GM18519 (cell line): ENCODE measurements at regions not wholly inside any gene's neighbourhood (a gene's known extent, or its start where the extent isn't known, plus 50 kb on each side); places are given as distances from the start of the nearest gene placed in this dataset.
A peak's percentile ranks its signal among the peaks of the same experiment; 100 is the strongest.
"Not testable (repeated sequence)": the region's sequence is repeated elsewhere in the genome, so short reads cannot be mapped to it uniquely, and the experiment has no call there.

Experiments
- ATAC-seq: cut with Tn5 transposase; IDR thresholded peaks from one replicate; pipeline ENCODE4 v1.9.1; 2021; ENCODE audit warnings: mild to moderate bottlenecking, moderate library complexity; ENCODE audit not compliant: unreplicated experiment, low FRiP score

DNA sequence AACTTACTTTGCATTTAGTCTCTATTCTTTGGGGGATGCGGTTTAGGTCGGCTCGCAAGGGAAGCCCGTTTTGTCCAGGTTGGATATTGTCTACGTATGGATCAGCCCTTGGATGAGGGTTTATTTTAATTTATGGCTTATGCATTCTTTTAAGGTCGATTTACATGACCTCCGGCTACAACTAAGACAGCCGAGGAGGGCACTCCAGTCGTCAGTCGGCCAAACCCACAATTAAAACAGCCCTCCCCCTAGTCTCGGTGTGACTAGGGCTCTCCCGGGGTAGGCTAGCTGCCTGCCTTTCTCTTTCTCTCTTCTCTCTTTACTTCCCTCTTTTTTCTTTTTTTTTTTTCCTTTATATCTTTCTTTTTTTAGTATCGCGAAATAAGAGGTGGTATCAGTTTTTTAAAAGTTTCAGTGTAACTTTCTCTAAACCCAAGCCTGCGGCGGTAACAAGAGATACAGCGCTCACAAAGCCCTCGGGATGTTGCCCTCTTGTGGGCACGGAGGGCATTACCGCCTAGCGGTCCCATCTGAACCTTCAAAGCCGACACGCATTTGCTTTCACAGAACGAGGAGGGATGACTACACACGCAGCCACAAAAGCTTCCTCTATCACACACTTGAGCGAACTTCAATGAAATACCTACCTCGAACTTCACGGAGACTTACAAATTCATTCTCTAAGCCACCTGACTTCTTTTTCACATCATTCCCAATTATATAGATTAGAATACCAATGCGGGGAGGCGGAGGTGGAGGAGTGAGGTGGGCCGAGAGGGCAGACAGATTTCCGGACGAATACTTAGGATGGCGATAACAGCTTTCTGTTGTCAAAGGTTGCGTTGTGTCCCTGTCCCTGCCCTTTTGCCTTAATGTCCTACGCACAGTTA is 132.3 kb upstream of the C11orf58 start:
- peak; percentile 89 for ATAC-seq

DNA sequence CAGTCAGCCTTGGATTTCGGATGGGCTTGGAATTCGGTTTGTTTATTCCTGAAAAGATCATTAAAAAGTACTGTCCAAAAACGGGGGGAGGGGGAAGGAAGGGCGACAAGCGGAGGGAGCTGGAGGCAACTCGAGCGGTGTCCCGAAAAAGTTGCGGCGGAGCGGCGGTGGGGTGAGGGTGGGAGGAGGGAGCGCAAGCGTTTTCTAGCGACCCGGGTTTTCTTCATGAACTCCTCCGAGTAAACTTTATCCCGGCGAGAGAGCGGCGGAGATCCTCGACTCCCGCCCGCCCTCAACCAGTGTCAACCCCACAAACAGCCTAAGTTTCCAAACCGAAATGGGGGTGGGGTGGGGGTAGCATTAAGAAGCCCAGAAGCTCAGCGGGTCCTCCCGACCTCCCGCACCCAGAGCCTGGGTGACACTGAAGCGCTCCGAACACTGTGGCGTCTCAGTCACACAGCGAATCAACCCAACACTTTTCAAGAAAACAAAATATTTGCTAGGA is 133.0 kb upstream of the C11orf58 start:
- no peak for ATAC-seq

DNA sequence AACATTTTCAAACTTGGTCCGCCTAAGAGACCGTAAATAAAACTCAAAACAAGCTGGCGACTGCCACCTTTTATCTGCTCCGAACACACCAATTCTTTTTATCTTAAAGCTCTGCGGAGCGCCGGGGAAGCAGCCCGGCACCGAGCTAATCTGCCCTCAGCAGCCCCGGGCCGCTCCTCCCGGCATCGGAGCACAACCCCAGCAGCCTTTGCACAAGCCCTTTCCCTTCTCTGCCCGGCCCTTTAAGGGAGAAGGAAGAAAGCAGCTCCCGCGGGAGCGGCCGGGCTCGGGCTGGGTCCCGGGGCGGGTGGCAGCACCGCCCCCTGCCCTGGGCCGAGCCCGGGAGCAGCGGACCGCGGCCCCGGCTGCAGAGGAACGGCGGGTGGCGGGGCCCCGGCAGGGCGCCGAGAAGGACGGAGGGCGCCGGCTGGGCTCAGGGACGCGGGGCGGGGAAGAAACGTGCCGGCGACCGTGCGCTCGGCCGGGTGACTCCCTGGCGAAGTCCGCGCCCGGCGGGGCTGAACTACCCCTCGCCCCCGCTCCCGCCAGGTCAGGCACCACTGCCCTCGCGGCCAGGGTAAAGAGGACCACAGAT is 133.6 kb upstream of the C11orf58 start:
- no peak for ATAC-seq

DNA sequence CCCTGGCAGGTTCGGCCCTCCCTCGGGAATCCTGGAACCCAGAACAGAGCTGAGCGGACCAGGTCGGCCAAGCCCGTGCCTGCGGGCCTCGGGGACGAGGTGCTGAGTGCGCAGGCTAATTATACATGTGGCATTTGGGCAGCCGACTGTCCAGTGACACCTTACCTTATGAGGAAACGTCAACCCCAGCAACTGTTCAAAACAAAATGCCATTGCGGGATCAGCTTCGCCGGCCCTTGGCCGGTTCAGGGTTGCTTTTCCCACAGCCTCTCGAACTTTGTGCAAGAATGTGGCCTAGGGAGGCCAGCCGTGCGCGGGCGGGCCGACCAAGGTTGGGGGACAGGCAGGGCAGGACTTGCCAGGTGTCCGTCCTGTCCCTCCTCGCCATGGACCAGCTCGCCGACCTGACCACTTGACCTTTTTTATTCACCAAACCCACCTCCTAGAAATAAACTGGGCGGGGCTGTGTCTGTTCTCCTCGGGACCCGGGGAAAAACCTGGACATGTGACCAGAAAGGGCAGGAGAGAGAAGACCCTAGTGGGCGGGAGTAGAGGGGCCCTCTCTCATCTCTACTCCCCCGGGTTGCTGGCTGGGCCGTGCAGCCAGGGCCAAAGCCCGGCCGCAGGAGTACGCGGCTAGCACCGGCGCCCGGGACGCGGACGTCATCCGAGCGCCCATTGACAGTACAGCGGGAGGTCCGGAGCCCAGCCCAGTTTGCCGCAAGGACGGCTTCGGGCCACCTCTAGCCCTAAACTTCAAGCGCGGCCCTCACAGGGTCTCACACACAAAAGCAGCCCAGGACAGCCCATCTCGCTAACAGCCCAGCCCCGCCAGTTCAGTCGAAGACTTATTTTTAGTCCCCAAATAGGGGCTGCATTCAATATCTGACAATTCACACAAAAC is 134.3 kb upstream of the C11orf58 start:
- ATAC-seq, result no peak

- no peak for ATAC-seq
Measured at GRCh38 chr11:16603245-16603644, 135.2 kb upstream of the C11orf58 start.

- no peak for ATAC-seq
Measured at GRCh38 chr11:16598906-16599305, 139.5 kb upstream of the C11orf58 start.

DNA sequence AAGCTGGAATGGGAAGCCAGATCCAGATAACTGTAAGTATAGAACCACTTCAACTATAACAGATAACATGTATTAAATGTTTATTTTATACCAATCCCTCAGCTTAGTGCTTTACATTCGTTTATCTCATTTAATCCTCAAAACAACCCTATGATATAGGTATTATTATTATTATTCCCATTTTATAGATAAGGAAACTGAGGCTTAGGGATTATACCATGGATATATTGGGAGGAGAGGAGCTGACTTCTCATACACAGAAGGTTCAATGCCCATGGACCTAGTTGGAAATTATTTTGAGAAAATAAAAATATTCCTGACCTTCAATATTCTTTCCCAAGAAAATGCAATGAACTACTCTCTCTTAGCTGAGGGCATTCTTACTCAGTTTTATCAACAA is 140.4 kb upstream of the C11orf58 start:
- no peak for ATAC-seq

GRCh38 chr11:16596231-16596630 is 142.2 kb upstream of the C11orf58 start:
- ATAC-seq, result no peak

GRCh38 chr11:16591157-16591556 is 147.3 kb upstream of the C11orf58 start:
- ATAC-seq, result no peak

DNA sequence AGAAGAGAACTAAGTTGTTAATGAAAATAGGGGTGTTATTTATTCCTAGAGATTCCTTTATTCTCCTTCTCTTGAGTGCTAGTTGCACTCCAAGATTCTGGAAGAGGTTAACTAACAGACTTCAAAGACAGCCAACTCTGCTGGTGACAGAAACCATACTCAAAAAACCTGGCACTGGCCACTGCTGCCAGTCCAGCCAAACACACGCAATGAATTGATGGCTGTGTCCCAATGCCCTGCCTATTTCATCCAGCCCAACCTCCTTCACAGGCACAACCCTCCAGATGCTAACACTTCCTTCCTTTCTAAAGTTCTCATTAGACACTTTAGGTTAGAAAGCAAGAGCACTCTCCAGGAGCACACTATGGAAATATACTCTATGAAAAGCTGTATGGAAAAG is 150.8 kb upstream of the C11orf58 start:
- no peak for ATAC-seq

DNA sequence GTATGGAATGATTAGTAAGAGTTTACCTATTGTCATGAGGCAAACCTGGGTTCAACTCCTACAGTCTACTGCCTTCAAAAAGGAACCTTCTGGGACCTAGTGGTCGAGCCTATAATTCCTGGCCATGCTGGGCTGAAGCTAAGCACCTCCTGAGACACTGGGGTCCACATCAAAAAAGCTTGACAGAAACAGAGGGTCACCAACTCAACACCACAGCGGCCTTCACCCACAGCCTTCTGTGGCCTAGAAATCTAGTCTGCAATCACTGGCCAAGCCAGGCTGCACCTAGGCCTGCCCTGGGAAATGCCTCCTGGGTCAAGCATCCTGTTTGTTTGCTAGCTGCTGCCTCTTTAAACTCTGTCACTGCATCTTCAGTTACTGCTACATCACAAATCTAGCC is 153.9 kb upstream of the C11orf58 start:
- no peak for ATAC-seq

DNA sequence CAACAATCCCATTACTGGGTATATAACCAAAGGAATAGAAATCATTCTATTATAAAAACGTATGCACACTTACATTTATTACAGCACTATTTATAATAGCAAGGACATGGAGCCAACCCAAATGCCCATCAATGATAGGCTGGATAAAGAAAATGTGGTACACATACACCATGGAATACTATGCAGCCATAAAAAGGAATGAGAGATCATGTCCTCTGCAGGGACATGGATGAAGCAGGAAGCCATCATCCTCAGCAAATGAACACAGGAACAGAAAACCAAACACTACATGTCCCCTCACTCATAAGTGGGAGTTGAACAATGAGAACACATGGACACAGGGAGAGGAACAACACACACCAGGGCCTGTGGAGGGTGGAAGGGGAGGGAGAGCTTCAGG is 157.4 kb upstream of the C11orf58 start:
- ATAC-seq, result not testable (repeated sequence)

GRCh38 chr11:16577490-16577889 is 161.0 kb upstream of the C11orf58 start:
- ATAC-seq, result no peak

- ATAC-seq, result not testable (repeated sequence)
Measured at GRCh38 chr11:16574889-16575288, 163.6 kb upstream of the C11orf58 start.

- ATAC-seq, result no peak
Measured at GRCh38 chr11:16572945-16573344, 165.5 kb upstream of the C11orf58 start.

DNA sequence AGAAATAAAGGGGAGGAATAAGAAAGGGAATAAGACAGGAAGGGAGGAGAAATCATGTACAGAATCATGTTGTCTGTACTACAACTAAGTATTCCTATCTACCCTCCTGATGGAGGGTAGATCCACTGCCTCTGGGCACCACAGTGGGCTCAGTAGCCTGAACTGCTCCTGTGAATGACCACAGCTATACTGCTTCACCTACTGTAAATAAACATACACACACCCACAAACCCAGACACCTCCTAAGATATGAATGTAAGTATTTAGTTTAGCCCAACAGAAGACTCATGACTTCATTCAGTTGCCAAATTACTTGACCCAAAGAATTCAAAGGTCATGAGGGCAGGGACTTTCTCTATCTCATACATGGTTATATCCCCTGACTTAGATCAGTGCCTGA is 177.3 kb upstream of the C11orf58 start:
- no peak for ATAC-seq

DNA sequence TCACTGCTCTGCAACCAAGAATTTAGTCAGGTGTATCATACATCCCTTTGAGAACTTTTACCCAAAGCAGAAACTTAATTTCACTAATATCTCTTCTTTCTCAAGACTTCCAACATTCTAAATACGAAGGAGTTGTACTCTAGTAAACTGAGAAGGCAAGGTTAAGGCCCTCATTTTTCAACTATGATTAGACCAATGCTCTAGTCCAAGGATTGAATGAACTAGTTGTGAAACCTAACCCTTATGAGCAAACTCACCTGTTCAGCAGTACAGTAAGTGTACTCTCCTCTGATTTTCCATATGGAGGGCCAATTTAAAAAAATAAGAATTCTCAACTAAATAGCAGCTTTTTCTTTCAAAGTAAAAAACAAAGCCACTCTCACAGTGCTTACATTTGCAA is 180.0 kb upstream of the C11orf58 start:
- ATAC-seq, result no peak

DNA sequence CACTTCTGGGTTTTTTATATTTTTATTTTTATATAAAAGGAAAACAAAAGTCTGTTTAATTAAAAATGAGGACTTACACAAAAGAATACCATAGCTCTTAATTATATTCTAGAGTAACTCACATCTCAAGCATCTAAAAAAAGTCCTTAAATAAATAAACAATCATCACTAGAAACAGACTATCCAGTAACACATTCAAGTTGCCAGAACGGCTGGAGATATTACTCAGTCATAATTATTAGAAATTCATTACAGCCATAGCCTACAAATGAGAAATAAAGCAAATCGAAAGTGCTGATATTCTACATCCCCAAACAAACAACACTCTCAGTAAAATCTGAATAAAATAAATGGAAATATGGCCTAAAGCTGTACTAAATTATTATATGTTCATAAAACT is 182.5 kb upstream of the C11orf58 start:
- no peak for ATAC-seq

DNA sequence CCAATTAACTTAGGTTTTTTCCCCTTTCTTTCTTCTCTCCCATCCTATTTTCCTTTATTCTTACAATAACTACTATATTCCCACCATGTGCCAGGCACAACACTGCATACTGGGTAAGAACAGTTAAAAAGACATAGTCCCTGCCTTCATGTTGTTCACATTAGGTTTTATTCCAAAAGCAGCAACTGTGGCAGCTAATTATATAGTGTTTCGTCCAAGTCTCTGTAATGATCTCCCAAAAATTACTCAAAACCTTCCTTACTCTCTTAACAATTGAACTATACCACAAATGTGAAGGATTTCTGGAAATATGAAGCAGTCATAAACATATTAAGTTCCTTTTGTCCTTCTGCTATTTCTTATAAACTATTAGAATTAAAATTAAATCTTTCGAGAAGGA is 184.1 kb upstream of the C11orf58 start:
- no peak for ATAC-seq

- ATAC-seq, result no peak
Measured at GRCh38 chr11:16547879-16548278, 190.6 kb upstream of the C11orf58 start.

GRCh38 chr11:16543642-16544041 is 187.3 kb upstream of the SOX6 start:
- no peak for ATAC-seq
